ENCODE measurements at regions not wholly inside any gene's neighbourhood (a gene's known extent, or its start where the extent isn't known, plus 50 kb on each side); places are given as distances from the start of the nearest gene placed in this dataset.

DNA sequence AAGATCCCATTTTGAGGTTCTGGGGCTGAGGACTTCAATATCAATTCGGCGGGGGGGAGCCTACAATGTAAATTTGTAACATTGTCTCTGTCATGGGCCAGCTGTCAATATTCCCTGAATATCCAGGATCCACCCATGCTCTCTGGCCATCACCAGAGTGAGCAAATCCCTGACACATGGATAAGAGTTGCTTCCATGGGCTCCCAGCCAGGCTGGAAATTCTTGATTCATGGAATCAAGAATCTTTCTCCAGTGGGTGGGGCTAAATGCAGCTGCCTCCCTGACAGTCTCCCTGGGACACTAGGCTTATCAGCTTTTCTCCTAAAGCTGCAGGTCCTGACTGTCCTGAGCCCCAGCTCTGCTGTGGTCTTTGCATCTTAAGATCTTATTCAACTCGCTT lies 86.9 kb upstream of the IGLL5 start:
- TF ChIP-seq, protein P1, sequence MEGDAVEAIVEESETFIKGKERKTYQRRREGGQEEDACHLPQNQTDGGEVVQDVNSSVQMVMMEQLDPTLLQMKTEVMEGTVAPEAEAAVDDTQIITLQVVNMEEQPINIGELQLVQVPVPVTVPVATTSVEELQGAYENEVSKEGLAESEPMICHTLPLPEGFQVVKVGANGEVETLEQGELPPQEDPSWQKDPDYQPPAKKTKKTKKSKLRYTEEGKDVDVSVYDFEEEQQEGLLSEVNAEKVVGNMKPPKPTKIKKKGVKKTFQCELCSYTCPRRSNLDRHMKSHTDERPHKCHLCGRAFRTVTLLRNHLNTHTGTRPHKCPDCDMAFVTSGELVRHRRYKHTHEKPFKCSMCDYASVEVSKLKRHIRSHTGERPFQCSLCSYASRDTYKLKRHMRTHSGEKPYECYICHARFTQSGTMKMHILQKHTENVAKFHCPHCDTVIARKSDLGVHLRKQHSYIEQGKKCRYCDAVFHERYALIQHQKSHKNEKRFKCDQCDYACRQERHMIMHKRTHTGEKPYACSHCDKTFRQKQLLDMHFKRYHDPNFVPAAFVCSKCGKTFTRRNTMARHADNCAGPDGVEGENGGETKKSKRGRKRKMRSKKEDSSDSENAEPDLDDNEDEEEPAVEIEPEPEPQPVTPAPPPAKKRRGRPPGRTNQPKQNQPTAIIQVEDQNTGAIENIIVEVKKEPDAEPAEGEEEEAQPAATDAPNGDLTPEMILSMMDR (conservative IDR thresholded peaks at IDR 0.05): no peak
- TF ChIP-seq EZH2 (IDR thresholded peaks at IDR 0.05; ENCODE audit: low read depth): no peak

Data from PC-9 (cell line).